ENCODE measurements at regions not wholly inside any gene's neighbourhood (a gene's known extent, or its start where the extent isn't known, plus 50 kb on each side); places are given as distances from the start of the nearest gene placed in this dataset.

GRCh38 chr20:11826334-11826733 lies 91.4 kb upstream of the BTBD3 start:
- DNase-seq (ENCODE audit: low spot score), result peak; percentile 71

- no peak for DNase-seq (ENCODE audit: low spot score)
Measured at GRCh38 chr20:11832397-11832796, 85.3 kb upstream of the BTBD3 start.

GRCh38 chr20:11832851-11833250 lies 84.8 kb upstream of the BTBD3 start:
- DNase-seq (ENCODE audit: low spot score), result no peak

DNA sequence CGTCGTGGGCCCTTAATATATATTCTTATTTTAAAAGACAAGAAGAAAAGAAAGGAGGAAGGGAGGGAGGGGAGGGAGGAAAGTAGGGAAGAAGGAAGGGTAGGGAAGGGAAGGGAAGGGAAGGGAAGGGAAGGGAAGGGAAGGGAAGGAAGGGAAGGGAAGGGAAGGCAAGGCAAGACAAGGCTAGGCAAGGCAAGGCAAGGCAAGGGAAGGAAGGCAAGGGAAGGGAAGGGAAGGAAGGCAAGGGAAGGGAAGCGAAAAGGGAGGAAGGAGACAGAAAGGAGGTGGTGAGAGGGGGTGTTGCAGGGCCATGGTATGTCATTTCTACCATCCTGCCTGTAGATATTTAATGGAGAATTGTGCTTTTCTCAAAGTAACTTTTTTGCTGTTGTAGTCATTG lies 83.9 kb upstream of the BTBD3 start:
- DNase-seq (ENCODE audit: low spot score), result no peak

GRCh38 chr20:11838076-11838636 lies 79.5 kb upstream of the BTBD3 start:
- DNase-seq (ENCODE audit: low spot score), result no peak

- no peak for DNase-seq (ENCODE audit: low spot score)
Measured at GRCh38 chr20:11841972-11842461, 75.7 kb upstream of the BTBD3 start.

DNA sequence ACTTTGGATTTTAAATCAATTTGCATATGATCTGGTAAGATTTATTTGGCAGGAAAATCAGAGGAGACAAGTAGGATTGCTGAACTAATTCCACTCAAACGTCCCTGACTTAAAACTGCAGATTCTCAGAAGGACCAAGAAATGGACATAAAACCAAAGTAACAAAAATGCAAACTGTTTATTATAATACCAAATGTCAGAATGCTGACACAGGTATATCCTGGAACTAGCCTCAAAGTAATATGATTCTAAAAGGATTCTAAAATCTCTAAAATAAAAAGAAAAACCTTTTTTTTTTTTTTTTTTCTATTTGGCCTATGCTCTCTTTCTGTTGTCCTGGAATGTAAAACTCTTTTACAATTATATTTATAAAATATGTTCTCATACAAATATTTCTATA lies 74.4 kb upstream of the BTBD3 start:
- no peak for DNase-seq (ENCODE audit: low spot score)

DNA sequence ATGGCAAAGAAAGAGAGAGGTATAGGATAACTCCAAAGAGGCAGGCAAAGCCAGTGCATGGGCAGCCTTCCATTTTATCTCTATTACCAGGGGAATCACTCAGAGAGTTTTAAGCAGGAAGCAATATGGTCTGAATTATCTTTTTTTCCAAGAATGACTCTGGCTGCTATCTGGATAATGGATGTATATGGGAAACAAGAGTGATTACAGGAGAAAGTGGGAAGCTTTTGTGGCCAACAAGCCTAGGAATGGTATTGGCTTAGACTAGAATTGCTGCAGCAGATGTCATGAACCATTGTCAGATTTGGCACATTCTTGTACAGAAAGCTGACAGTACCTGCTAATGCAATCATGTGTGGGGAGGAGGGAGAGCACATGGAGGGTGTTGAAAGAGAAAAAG lies 73.0 kb upstream of the BTBD3 start:
- DNase-seq (ENCODE audit: low spot score), result no peak

DNA sequence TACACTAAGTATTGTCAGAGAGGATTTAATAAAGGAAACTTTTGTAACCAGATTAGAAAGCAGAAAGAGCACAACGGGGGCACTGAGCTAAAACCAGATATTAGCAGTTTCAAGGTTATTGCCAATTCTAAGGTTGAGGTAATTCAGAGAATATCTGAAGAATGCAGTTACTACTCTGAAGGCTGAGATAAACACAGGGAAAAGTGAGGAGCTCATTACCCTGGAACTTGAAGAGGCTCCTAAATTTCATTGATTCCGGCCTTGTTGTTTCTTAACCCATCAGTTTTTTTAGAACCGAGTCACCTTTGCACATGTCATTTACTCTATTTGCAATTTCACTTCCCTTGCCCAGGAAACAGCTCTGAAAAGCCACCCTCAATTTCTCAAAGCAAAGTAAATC lies 72.4 kb upstream of the BTBD3 start:
- DNase-seq (ENCODE audit: low spot score), result no peak

- DNase-seq (ENCODE audit: low spot score), result no peak
Measured at GRCh38 chr20:11846131-11846530, 71.6 kb upstream of the BTBD3 start.

- no peak for DNase-seq (ENCODE audit: low spot score)
Measured at GRCh38 chr20:11847827-11848226, 69.9 kb upstream of the BTBD3 start.

DNA sequence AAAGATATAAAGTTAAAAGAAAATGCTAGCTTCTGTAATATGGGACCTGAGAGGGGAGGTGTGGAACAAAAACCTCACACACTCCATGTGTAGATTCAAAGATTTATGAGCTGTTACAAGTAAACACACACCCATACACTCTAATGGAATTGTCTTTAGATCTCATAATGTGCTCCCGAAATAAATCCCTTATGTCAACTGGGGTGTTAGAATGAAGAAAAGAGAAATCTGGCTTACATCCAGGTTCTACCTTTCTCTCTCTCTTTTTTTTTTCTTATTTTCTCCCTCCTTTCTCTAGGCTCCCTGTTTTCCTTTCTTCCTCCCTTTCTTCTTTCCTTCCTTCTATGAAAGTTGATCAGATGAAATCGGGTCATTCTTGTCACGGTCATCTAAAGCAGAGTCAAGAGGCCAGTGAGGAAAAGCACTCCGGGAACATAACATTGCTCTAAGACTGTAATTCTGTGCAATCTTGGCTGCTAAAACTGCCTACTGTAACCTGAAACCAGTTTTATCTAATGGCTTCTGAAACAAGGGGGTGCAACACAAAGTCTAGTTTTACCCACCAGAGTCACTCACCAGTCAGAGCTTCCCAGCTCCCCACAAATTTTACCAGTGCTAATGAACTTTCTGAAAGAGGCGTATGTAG lies 68.3 kb upstream of the BTBD3 start:
- DNase-seq (ENCODE audit: low spot score), result no peak

- DNase-seq (ENCODE audit: low spot score), result no peak
Measured at GRCh38 chr20:11849976-11850670, 67.6 kb upstream of the BTBD3 start.

DNA sequence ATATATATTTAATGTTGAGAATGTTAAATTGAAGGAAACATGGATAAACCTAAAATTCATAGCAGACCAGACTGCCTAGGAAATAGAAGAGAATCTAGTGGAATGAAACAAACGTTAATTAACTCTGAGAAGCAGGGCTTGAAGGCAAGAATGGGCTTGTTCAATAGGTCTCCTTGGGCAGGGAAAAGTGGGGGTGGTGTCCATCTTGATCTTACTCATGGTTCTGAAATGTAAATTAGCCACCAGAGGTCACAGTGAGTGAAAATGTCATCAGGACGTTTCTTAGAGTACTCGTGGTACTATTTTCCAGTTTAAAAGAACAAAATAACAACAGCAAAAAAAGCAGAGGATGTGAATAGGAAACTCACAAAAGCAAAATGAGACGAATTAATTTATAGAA lies 66.8 kb upstream of the BTBD3 start:
- no peak for DNase-seq (ENCODE audit: low spot score)

- no peak for DNase-seq (ENCODE audit: low spot score)
Measured at GRCh38 chr20:11851646-11852045, 66.0 kb upstream of the BTBD3 start.

DNA sequence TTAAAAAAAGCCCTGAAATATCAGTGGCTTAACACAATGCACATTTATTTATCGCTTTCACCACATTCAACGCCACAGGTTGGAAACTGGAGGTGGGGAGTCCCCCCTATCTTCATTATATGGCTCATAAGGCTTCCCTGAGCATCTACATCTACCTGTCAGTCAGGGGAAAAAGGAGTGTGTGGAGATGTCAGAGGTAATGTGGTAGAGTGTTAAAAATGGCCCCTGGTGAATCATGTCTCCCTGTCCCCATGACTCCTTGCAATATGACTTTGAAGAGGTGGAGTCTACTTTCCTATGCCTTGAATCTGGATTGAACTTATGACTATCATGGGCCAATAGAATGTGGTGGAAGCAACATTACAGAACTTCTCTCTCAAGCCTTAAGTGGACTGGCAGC lies 65.5 kb upstream of the BTBD3 start:
- no peak for DNase-seq (ENCODE audit: low spot score)

DNA sequence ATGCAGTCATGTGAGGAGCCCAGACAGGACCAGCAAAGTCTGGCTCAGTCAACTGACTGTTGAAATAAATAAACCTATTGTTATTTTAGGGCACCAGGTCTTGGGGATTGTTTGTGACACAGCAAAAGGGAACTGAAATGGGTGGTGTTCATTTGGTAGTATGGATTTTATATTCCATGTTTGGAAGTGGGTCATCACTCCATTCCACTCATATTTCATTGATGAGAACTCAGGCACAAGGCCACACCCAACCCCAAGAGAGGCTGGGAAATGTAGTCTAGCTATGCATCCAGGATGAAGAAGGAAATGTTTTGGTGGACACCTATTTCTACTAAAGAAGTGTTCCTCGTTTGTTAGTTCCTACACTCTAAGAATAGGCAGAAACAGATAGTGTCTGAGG lies 64.9 kb upstream of the BTBD3 start:
- DNase-seq (ENCODE audit: low spot score), result no peak

GRCh38 chr20:11853359-11853758 lies 64.3 kb upstream of the BTBD3 start:
- DNase-seq (ENCODE audit: low spot score), result no peak

DNA sequence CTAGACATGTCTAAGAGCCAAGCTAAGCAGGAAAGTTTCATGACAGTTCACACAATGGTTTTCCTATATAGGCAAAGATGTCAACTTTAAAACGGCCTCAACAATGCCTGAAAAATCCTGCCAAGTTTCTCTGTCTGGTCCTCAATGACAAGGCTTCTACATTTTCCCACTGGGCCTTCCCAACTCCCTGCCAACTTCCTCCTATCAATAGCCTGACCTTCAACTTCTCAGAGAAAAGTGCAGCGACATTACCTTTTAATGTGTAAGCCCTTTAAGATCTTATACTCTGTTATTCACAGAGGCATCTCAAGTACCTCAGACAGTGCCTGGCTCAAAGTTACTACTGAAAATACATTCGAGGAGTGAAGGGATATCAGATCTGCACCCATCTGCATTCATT lies 56.2 kb upstream of the BTBD3 start:
- no peak for DNase-seq (ENCODE audit: low spot score)

GRCh38 chr20:11867291-11867919 lies 50.3 kb upstream of the BTBD3 start:
- DNase-seq (ENCODE audit: low spot score), result no peak

Measured in pons (tissue), 1 donor.